GM12874 (cell line): ENCODE measurements at regions not wholly inside any gene's neighbourhood (a gene's known extent, or its start where the extent isn't known, plus 50 kb on each side); places are given as distances from the start of the nearest gene placed in this dataset.

ENCODE experiments used
- TF ChIP-seq, protein P1 (sequence below): IDR thresholded peaks from 2 replicates; pipeline ENCODE4 v1.5.1; 2011; ENCODE audit warnings: low read depth, mild to moderate bottlenecking, control low read depth, low read length, moderate library complexity; ENCODE audit not compliant: insufficient read depth

DNA sequence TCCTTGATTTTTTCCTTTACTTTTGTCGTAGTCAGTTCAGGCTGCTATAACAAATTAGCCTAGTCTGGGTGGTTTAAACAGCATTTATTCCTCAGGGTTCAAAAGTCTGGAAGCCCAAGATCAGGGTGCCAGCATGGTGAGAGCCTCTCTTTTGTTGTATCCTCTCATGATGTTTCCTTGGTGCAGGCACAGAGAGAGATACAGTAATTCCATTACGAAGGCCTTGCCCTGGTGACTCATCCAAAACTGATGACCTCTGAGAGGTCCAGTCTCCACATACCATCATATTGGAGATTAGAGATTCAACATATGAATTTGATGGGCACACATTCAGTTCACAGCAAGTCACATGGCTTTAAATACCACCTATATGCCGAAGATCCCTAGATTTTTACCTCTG is 253.8 kb downstream of the CYRIA start:
- TF ChIP-seq, protein P1, sequence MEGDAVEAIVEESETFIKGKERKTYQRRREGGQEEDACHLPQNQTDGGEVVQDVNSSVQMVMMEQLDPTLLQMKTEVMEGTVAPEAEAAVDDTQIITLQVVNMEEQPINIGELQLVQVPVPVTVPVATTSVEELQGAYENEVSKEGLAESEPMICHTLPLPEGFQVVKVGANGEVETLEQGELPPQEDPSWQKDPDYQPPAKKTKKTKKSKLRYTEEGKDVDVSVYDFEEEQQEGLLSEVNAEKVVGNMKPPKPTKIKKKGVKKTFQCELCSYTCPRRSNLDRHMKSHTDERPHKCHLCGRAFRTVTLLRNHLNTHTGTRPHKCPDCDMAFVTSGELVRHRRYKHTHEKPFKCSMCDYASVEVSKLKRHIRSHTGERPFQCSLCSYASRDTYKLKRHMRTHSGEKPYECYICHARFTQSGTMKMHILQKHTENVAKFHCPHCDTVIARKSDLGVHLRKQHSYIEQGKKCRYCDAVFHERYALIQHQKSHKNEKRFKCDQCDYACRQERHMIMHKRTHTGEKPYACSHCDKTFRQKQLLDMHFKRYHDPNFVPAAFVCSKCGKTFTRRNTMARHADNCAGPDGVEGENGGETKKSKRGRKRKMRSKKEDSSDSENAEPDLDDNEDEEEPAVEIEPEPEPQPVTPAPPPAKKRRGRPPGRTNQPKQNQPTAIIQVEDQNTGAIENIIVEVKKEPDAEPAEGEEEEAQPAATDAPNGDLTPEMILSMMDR = no peak

DNA sequence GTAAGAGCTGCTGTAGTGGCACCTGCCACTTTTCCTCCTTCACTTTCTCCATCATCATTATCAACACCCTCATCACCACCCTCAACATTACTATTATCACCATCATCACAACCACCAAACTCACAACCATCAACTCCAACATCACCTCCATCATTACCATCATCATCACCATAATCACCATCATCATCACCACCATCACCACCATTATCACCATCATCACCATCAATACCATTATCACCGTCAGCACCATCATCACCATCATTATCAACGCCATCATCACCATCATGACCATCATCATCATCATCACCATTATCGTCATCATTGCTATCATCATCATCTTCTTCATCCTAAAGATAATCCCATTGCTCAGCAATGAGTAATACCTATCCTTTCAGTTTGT is 255.8 kb downstream of the CYRIA start:
- TF ChIP-seq, protein P1 = no peak

DNA sequence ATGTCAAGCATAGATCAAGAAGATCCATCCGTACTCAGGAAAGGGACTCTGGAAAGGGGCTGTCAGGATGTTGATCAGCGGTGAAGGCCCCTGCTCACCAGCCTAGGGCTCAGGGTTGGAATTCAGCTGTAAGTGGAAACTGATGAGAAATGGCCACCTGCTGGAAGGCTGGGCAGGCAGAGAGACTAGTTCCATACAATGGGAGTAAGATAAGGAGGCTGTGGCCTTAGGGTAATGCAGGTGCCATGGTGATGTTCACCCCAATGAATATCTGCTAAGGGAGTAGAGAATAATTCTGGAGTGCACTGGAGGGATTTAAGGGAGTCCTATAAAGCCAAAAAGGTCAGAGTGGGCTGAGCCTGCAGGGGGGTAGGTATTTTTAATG is 256.6 kb downstream of the CYRIA start:
- TF ChIP-seq, protein P1 = no peak

DNA sequence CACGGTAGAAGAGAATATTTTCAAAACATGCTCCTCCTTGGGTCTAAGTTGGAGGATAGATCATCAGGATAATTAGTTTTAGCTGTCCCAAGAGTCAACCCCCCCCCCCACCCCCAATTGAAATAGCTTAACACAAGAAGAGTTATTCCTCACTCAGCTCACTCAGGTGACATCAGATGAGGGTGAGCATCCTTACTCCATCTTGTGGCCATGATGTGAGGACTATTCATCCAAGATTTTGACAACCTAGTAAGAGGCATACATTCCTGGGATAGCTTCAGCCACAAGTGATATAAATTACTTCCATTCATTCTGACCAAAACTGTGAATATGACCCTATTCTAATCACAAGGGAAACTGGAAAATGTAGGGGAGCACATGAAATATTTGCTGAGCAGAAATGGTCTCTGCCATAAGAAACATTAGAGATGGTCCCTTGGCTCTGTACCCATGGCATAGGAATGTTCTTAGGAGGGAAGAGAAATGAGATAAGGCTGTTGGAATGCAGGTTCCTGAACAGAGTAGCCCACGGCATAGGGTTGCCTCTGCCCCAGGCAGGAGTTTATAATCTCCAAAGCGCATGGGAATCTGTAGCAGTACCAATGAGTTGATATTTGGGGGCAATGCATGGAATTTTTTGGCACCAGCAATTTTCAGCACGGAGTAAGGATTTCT is 257.2 kb downstream of the CYRIA start:
- TF ChIP-seq, protein P1 = no peak

DNA sequence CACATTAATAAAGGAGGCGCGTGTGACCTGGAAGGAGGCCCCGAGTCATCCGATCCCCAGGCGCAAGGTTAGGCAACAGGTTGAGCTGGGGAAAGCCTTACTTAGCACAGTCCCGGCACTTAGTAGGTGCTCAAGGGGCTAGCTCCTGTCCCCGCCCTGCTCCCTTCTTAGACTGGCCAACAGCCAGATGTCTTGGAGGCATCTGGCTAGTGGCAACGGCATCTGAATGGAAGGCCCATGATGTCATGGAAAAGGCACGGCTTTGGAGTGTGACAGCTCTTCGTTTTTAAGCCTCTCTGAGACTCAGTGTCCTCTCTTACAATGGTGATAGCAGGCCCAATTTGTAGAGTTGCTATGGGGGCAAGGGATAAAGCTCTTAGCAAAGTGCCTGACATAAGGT is 258.3 kb downstream of the CYRIA start:
- TF ChIP-seq, protein P1 = no peak

DNA sequence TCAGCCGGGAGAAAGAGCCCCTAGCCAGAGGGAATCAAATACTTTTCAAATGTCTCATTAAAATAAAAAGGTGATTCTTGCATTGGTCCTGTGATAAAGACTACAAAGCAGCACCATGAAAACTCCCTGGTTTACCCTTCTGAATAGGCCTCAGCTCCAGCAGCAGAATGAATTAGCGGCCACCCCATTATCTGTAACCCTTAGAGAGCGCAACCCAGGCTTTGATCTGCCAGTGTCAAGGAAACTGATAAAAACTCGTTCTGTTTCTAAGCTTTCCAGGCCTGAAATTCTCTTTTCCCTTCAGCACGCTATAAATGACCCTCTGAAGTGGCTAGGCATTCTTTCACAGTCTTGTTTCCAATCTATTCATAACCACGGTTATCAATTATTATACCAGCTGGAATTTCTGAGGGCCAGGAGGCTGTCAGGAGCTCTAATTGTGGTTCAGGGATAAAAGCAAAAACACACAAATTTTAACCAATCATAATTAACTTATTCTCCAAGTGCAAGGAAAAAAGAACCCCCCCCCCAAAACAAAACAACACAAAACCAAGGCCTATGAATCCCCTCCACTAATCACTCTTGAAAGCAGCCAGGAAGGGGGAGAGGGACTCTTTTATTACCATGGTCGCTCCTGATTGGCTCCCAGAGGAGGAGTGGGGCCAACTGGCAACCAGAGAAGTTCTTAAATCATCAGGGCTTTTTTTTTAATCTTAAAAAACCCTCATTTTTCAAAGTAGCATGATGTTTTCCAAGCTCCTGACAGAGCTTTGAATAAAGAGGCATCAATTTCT is 258.9 kb downstream of the CYRIA start:
- TF ChIP-seq, protein P1 = no peak

DNA sequence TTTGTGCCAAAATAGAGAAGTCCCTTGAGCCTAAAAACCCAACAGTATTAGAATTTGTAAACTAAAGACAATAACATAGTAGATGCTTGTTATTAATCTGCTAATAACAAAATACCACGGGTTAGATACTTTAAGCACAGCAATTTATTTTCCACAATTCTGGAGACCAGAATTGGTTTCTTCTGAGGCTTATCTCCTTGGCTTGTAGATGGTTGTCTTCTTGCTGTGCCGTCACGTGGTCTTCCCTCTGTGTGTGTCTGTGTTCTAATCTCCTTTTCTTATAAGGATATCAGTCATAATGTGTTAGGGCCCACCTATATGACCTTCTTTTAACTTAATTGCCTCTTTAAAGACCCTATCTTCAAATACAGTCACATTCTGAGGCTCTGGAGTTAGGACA is 260.1 kb downstream of the CYRIA start:
- TF ChIP-seq, protein P1 = no peak
